ENCODE measurements at regions not wholly inside any gene's neighbourhood (a gene's known extent, or its start where the extent isn't known, plus 50 kb on each side); places are given as distances from the start of the nearest gene placed in this dataset.
"Not testable (repeated sequence)": the region's sequence is repeated elsewhere in the genome, so short reads cannot be mapped to it uniquely, and the experiment has no call there.

- no peak for DNase-seq (ENCODE audit: low spot score)
These were observed 312.0 kb upstream of the TMPRSS15 start for GRCh38 chr21:18715606-18716005.

- DNase-seq (ENCODE audit: low spot score): no peak
These were observed 313.1 kb upstream of the TMPRSS15 start for GRCh38 chr21:18716578-18717138.

- no peak for DNase-seq (ENCODE audit: low spot score)
These were observed 318.6 kb upstream of the TMPRSS15 start for GRCh38 chr21:18722193-18722592.

GRCh38 chr21:18723171-18723570 lies 319.6 kb upstream of the TMPRSS15 start:
- DNase-seq (ENCODE audit: low spot score): no peak

GRCh38 chr21:18725653-18726052 lies 322.1 kb upstream of the TMPRSS15 start:
- DNase-seq (ENCODE audit: low spot score): no peak

- DNase-seq (ENCODE audit: low spot score): no peak
These were observed 338.4 kb upstream of the TMPRSS15 start for GRCh38 chr21:18741954-18742353.

- no peak for DNase-seq (ENCODE audit: low spot score)
These were observed 339.9 kb upstream of the TMPRSS15 start for GRCh38 chr21:18743531-18743930.

- no peak for DNase-seq (ENCODE audit: low spot score)
These were observed 341.3 kb upstream of the TMPRSS15 start for GRCh38 chr21:18744840-18745239.

- DNase-seq (ENCODE audit: low spot score): not testable (repeated sequence)
These were observed 349.3 kb upstream of the TMPRSS15 start for GRCh38 chr21:18752894-18753293.

- not testable (repeated sequence) for DNase-seq (ENCODE audit: low spot score)
These were observed 352.7 kb upstream of the TMPRSS15 start for GRCh38 chr21:18756272-18756671.

- no peak for DNase-seq (ENCODE audit: low spot score)
These were observed 355.7 kb upstream of the TMPRSS15 start for GRCh38 chr21:18759267-18759666.

- DNase-seq (ENCODE audit: low spot score): no peak
These were observed 356.2 kb upstream of the TMPRSS15 start for GRCh38 chr21:18759751-18760161.

- DNase-seq (ENCODE audit: low spot score): no peak
These were observed 356.7 kb upstream of the TMPRSS15 start for GRCh38 chr21:18760247-18760646.

- no peak for DNase-seq (ENCODE audit: low spot score)
These were observed 361.1 kb upstream of the TMPRSS15 start for GRCh38 chr21:18764720-18765119.

GRCh38 chr21:18769599-18769998 lies 366.0 kb upstream of the TMPRSS15 start:
- DNase-seq (ENCODE audit: low spot score): no peak

GRCh38 chr21:18771845-18772380 lies 368.3 kb upstream of the TMPRSS15 start:
- no peak for DNase-seq (ENCODE audit: low spot score)

GRCh38 chr21:18772404-18772803 lies 368.8 kb upstream of the TMPRSS15 start:
- no peak for DNase-seq (ENCODE audit: low spot score)

- no peak for DNase-seq (ENCODE audit: low spot score)
These were observed 369.3 kb upstream of the TMPRSS15 start for GRCh38 chr21:18772897-18773296.

GRCh38 chr21:18776936-18777335 lies 373.4 kb upstream of the TMPRSS15 start:
- no peak for DNase-seq (ENCODE audit: low spot score)

- no peak for DNase-seq (ENCODE audit: low spot score)
These were observed 379.1 kb upstream of the TMPRSS15 start for GRCh38 chr21:18782721-18783120.

GRCh38 chr21:18801468-18801867 lies 397.9 kb upstream of the TMPRSS15 start:
- DNase-seq (ENCODE audit: low spot score): no peak

GRCh38 chr21:18803624-18804023 lies 400.0 kb upstream of the TMPRSS15 start:
- DNase-seq (ENCODE audit: low spot score): no peak

GRCh38 chr21:18810136-18810535 lies 406.6 kb upstream of the TMPRSS15 start:
- DNase-seq (ENCODE audit: low spot score): no peak

GRCh38 chr21:18812308-18812707 lies 408.7 kb upstream of the TMPRSS15 start:
- no peak for DNase-seq (ENCODE audit: low spot score)

All from AG08396 (cell line).